DOHH2 (cell line): ENCODE measurements at regions not wholly inside any gene's neighbourhood (a gene's known extent, or its start where the extent isn't known, plus 50 kb on each side); places are given as distances from the start of the nearest gene placed in this dataset.

Source experiments
- H3F3A ChIP-seq: fragments of 200-600 bp; sonication (generic), shearing (Covaris generic); 2 replicates; pipeline ENCODE4 v1.6.0; 2016; ENCODE audit warnings: antibody characterized with exemption, mild to moderate bottlenecking; ENCODE audit not compliant: control insufficient read depth, insufficient read depth
- H3K27ac ChIP-seq: fragments of 200-600 bp; sonication (generic); 2 replicates; pipeline ENCODE4 v1.5.1; 2014; ENCODE audit warnings: low read depth, mild to moderate bottlenecking, low read length, moderate library complexity
- H3K27me3 ChIP-seq: fragments of 200-600 bp; sonication (generic); 2 replicates; pipeline ENCODE4 v1.6.1; 2014; ENCODE audit warnings: mild to moderate bottlenecking, low read length, mixed read lengths; ENCODE audit not compliant: control insufficient read depth
- H3K36me3 ChIP-seq: fragments of 200-600 bp; sonication (generic); 2 replicates; pipeline ENCODE4 v1.6.1; 2014; ENCODE audit warnings: mild to moderate bottlenecking, low read length, moderate library complexity, mixed read lengths; ENCODE audit not compliant: control insufficient read depth
- H3K4me1 ChIP-seq: fragments of 200-600 bp; sonication (generic); 2 replicates; pipeline ENCODE4 v1.6.1; 2014; ENCODE audit warnings: mild to moderate bottlenecking, low read length, mixed read lengths; ENCODE audit not compliant: control insufficient read depth
- H3K4me2 ChIP-seq: fragments of 200-600 bp; sonication (generic); 2 replicates; pipeline ENCODE4 v1.6.0; 2014; ENCODE audit warnings: mild to moderate bottlenecking, low read length, moderate library complexity
- H3K4me3 ChIP-seq: fragments of 200-600 bp; sonication (generic); 2 replicates; pipeline ENCODE4 v1.5.1; 2014; ENCODE audit warnings: mild to moderate bottlenecking, low read length, mixed read lengths
- H3K79me2 ChIP-seq: fragments of 200-600 bp; sonication (generic); 2 replicates; pipeline ENCODE4 v1.6.1; 2014; ENCODE audit warnings: mild to moderate bottlenecking, low read length, mixed read lengths; ENCODE audit not compliant: control insufficient read depth
- H3K9me2 ChIP-seq: fragments of 200-600 bp; sonication (generic); replicated peaks from 2 replicates; pipeline ENCODE4 v1.6.1; 2014; ENCODE audit warnings: mild to moderate bottlenecking, low read length, mixed read lengths; ENCODE audit not compliant: control insufficient read depth
- H3K9me3 ChIP-seq: fragments of 200-600 bp; sonication (generic); 2 replicates; pipeline ENCODE4 v1.6.1; 2014; ENCODE audit warnings: antibody characterized with exemption, low read length, mixed read lengths; ENCODE audit not compliant: control insufficient read depth, insufficient read depth
- H4K20me1 ChIP-seq: fragments of 200-600 bp; sonication (generic); 2 replicates; pipeline ENCODE4 v1.6.0; 2014; ENCODE audit warnings: low read depth, mild to moderate bottlenecking, antibody characterized with exemption, low read length, moderate library complexity; ENCODE audit not compliant: control insufficient read depth, insufficient read depth
- CTCF ChIP-seq: fragments of 200-600 bp; sonication (generic); IDR thresholded peaks from one replicate; pipeline ENCODE4 v1.5.1; 2014; ENCODE audit warnings: antibody characterized with exemption, mild to moderate bottlenecking, low read depth, low read length; ENCODE audit not compliant: poor library complexity, severe bottlenecking
- EZH2phosphoT487 ChIP-seq: fragments of 200-600 bp; sonication (generic); IDR thresholded peaks from 2 replicates; pipeline ENCODE4 v1.6.1; 2017; ENCODE audit warnings: borderline replicate concordance, mild to moderate bottlenecking, antibody characterized with exemption, low read length, moderate library complexity, mixed read lengths

- Histone ChIP-seq H3K9me2 (no peaks in the 10 kb centered on the region), H3F3A (no peaks in the 10 kb centered on the region), H3K27me3 (peaks cover 15% of the 10 kb centered on the region; the same call in 1 of the 2 replicates), H4K20me1 (no peaks in the 10 kb centered on the region), H3K9me3 (no peaks in the 10 kb centered on the region), H3K79me2 (no peaks in the 10 kb centered on the region), H3K4me3 (no peak overlapping the region), H3K27ac (no peak overlapping the region), H3K4me1 (no peaks in the 10 kb centered on the region), H3K36me3 (no peaks in the 10 kb centered on the region), H3K4me2 (no peak overlapping the region)
- TF ChIP-seq CTCF, result no peak
- no peak for TF ChIP-seq EZH2phosphoT487
Observed at GRCh38 chr15:60118626-60119025, 114.5 kb downstream of the FOXB1 start.

GRCh38 chr15:60119101-60119500, 115.0 kb downstream of the FOXB1 start:
- Histone ChIP-seq H3K4me1 (no peaks in the 10 kb centered on the region), H4K20me1 (no peaks in the 10 kb centered on the region), H3K27me3 (peaks cover 15% of the 10 kb centered on the region; the same call in 1 of the 2 replicates), H3K4me3 (no peak overlapping the region), H3K4me2 (no peak overlapping the region), H3F3A (no peaks in the 10 kb centered on the region), H3K36me3 (no peaks in the 10 kb centered on the region), H3K27ac (no peak overlapping the region), H3K79me2 (no peaks in the 10 kb centered on the region), H3K9me3 (no peaks in the 10 kb centered on the region), H3K9me2 (no peaks in the 10 kb centered on the region)
- no peak for TF ChIP-seq CTCF

DNA sequence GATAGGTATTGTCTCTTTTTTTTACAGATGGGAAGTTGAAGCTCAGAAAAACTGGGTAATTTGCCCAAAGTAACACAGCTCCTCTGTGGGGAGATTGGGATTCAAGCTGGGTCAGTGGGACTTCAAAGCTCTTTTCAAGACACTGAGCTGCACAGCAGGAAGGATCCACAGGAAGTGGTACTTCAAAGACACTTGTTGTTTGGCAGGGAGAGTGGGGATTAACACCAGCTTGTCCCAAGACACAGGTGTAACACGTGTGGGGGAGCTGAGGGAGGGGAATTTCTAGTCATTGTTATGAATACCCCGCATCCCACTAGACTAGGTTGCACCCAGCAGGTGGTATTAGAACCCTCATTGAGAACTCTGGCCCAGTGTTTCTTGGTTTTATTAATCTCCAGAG, 116.0 kb downstream of the FOXB1 start:
- H3K4me2 ChIP-seq, result no peak overlapping the region
- no peak overlapping the region for H3K27ac ChIP-seq
- TF ChIP-seq EZH2phosphoT487 (no peak), CTCF (no peak)
- no peaks in the 10 kb centered on the region for H3K36me3 ChIP-seq
- no peaks in the 10 kb centered on the region for H3K79me2 ChIP-seq
- no peak overlapping the region for H3K4me3 ChIP-seq
- no peaks in the 10 kb centered on the region for H3F3A ChIP-seq
- no peaks in the 10 kb centered on the region for H4K20me1 ChIP-seq
- no peaks in the 10 kb centered on the region for H3K9me2 ChIP-seq
- H3K27me3 ChIP-seq, result peaks cover 15% of the 10 kb centered on the region; the same call in 1 of the 2 replicates
- no peaks in the 10 kb centered on the region for H3K4me1 ChIP-seq
- H3K9me3 ChIP-seq, result no peaks in the 10 kb centered on the region

DNA sequence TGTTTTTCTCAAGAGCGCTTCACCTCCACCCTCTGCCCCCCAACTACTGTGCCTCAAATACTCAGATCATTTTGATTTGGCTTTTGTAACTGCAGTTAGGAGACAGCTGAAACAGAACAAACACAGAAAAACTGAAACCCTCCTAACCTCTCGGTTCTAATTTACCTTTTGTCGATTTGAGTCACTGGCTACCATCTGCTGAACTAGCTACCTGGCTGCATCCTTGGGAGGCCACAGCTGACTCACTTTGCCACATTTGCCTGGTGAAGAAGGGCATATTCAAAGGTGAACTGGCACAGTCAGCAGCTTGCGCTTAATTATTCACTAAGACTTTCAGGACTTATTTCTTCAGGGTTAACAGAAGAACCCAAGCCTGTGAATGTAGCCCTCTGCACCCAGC, 117.7 kb downstream of the FOXB1 start:
- Histone ChIP-seq H3K4me2 (no peak overlapping the region), H3K27me3 (peaks cover 9% of the 10 kb centered on the region), H3K27ac (no peak overlapping the region), H3K36me3 (no peaks in the 10 kb centered on the region), H3K4me1 (no peaks in the 10 kb centered on the region), H3K9me3 (no peaks in the 10 kb centered on the region), H3K79me2 (no peaks in the 10 kb centered on the region), H4K20me1 (no peaks in the 10 kb centered on the region), H3F3A (no peaks in the 10 kb centered on the region), H3K9me2 (no peaks in the 10 kb centered on the region), H3K4me3 (no peak overlapping the region)
- TF ChIP-seq CTCF (no peak), EZH2phosphoT487 (no peak)
